Loucy (cell line): ENCODE measurements at regions not wholly inside any gene's neighbourhood (a gene's known extent, or its start where the extent isn't known, plus 50 kb on each side); places are given as distances from the start of the nearest gene placed in this dataset.

Experiments
- H2AFZ ChIP-seq: fragments of 200-600 bp; sonication (generic); 2 replicates; pipeline ENCODE4 v1.6.0; 2016; ENCODE audit warnings: antibody characterized with exemption, mild to moderate bottlenecking, low read length, moderate library complexity
- H3F3A ChIP-seq: fragments of 200-600 bp; 2 replicates; pipeline ENCODE4 v1.6.0; 2016; ENCODE audit warnings: antibody characterized with exemption, low read depth, mild to moderate bottlenecking
- H3K27me3 ChIP-seq: fragments of 200-600 bp; sonication (generic); 2 replicates; pipeline ENCODE4 v1.6.1; 2014; ENCODE audit warnings: low read length, mild to moderate bottlenecking; ENCODE audit not compliant: insufficient read depth, poor library complexity, severe bottlenecking
- H3K36me3 ChIP-seq: fragments of 200-600 bp; sonication (generic); 2 replicates; pipeline ENCODE4 v1.6.1; 2016; ENCODE audit warnings: low read length; ENCODE audit not compliant: insufficient read depth
- H3K4me1 ChIP-seq: fragments of 200-600 bp; sonication (generic); 2 replicates; pipeline ENCODE4 v1.5.1; 2014; ENCODE audit warnings: low read length, mild to moderate bottlenecking; ENCODE audit not compliant: insufficient read depth, poor library complexity, severe bottlenecking
- H3K4me2 ChIP-seq: fragments of 200-600 bp; sonication (generic); 2 replicates; pipeline ENCODE4 v1.6.0; 2014; ENCODE audit warnings: antibody characterized with exemption, low read length, low read depth, mild to moderate bottlenecking; ENCODE audit not compliant: poor library complexity, severe bottlenecking
- H3K4me3 ChIP-seq: fragments of 200-600 bp; sonication (generic); 2 replicates; pipeline ENCODE4 v1.5.1; 2014; ENCODE audit warnings: low read length, mild to moderate bottlenecking, mixed read lengths; ENCODE audit not compliant: poor library complexity, severe bottlenecking
- H3K79me2 ChIP-seq: fragments of 200-600 bp; sonication (generic); 2 replicates; pipeline ENCODE4 v1.6.1; 2014; ENCODE audit warnings: low read length; ENCODE audit not compliant: insufficient read depth
- H3K9ac ChIP-seq: fragments of 200-600 bp; sonication (generic); 2 replicates; pipeline ENCODE4 v1.6.0; 2014; ENCODE audit warnings: mild to moderate bottlenecking, low read depth, low read length, moderate library complexity; ENCODE audit not compliant: poor library complexity, severe bottlenecking
- H3K9me2 ChIP-seq: fragments of 200-600 bp; sonication (generic); replicated peaks from 2 replicates; pipeline ENCODE4 v1.6.1; 2016; ENCODE audit warnings: low read depth, low read length, mixed read lengths
- H3K9me3 ChIP-seq: fragments of 200-600 bp; sonication (generic); 2 replicates; pipeline ENCODE4 v1.6.1; 2014; ENCODE audit warnings: mild to moderate bottlenecking, antibody characterized with exemption, low read length, low read depth; ENCODE audit not compliant: insufficient read depth
- H4K20me1 ChIP-seq: fragments of 200-600 bp; sonication (generic); 2 replicates; pipeline ENCODE4 v1.6.0; 2014; ENCODE audit warnings: antibody characterized with exemption, low read length, mild to moderate bottlenecking; ENCODE audit not compliant: insufficient read depth, poor library complexity, severe bottlenecking
- CTCF ChIP-seq: fragments of 200-600 bp; sonication (generic); conservative IDR thresholded peaks from 2 replicates; pipeline ENCODE4 v1.5.1; 2014; ENCODE audit warnings: mild to moderate bottlenecking, antibody characterized with exemption, low read length
- EZH2phosphoT487 ChIP-seq: fragments of 200-600 bp; IDR thresholded peaks from 2 replicates; pipeline ENCODE4 v1.6.1; 2018; ENCODE audit warnings: antibody characterized with exemption, mild to moderate bottlenecking, moderate library complexity, borderline replicate concordance

DNA sequence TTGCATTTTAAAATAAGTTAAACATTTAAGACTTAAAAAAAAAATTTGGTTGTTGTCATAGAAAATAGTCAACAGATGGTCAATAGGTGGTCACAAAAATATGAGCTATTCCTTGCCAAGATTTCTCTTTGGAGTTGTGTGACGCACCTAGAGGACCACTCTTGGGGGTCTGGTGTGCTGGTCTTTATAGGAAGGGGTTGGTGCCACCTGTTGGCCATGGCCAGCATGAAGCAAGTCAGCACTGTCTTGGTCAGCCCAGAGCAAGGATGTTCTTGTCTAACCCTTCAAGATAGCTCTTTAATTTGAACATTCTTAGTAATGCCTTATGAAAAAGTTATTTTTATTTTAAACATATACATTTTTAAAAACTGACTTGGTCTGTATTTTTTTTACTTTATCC, 267.9 kb upstream of the CNTNAP2 start:
- Histone ChIP-seq H3K9me3 (no peaks in the 10 kb centered on the region), H3F3A (no peaks in the 10 kb centered on the region), H4K20me1 (no peaks in the 10 kb centered on the region), H3K79me2 (no peaks in the 10 kb centered on the region), H3K4me3 (no peak overlapping the region), H3K36me3 (no peaks in the 10 kb centered on the region), H3K9me2 (no peaks in the 10 kb centered on the region), H3K4me1 (no peaks in the 10 kb centered on the region), H2AFZ (no peak overlapping the region), H3K4me2 (no peak overlapping the region), H3K9ac (no peak overlapping the region), H3K27me3 (no peaks in the 10 kb centered on the region)
- TF ChIP-seq CTCF (peak; percentile 51), EZH2phosphoT487 (no peak)

DNA sequence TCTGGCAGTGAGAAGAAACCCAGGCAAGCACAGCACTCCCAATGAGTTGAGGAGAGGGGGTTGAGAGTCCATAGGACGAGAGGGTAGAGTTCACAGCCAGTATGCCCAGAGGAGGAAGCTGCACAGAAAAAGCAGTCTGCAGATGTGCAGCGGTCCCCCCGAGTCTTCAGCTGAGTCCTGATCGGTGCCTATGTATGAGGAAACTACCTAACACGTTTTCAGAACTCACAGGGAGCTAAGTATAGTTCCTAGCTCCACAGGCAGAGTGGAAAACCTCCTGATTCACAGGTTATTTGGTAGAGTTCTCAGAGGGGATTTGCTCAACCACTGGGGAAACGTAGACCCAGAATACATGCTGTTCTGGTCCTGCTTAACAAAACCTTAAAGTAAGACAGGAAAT, 271.3 kb upstream of the CNTNAP2 start:
- H3K9ac ChIP-seq: no peak overlapping the region
- H3K36me3 ChIP-seq: no peaks in the 10 kb centered on the region
- H3K27me3 ChIP-seq: no peaks in the 10 kb centered on the region
- no peaks in the 10 kb centered on the region for H3F3A ChIP-seq
- TF ChIP-seq CTCF (no peak), EZH2phosphoT487 (no peak)
- no peaks in the 10 kb centered on the region for H3K9me3 ChIP-seq
- no peak overlapping the region for H2AFZ ChIP-seq
- no peaks in the 10 kb centered on the region for H3K79me2 ChIP-seq
- H3K4me1 ChIP-seq: no peaks in the 10 kb centered on the region
- H3K9me2 ChIP-seq: no peaks in the 10 kb centered on the region
- H4K20me1 ChIP-seq: no peaks in the 10 kb centered on the region
- no peak overlapping the region for H3K4me3 ChIP-seq
- H3K4me2 ChIP-seq: no peak overlapping the region

DNA sequence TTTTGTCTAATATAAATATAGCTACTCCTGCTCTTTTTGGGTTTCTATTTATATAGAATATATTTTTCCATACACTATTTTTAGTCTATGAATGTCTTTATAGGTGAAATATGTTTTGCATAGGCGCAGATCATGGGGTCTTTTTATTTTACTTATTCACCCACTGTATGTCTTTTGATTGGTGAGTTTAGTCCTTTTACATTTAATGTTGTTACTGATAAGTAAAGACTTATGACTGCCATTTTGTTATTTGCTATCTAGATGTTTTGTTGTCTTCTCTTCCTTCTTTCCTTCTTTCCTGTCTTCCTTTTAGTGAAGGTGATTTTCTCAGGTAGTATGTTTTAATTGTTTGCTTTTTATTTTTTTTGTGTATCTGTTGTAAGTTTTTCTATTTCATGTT, 276.8 kb upstream of the CNTNAP2 start:
- Histone ChIP-seq H3K27me3 (no peaks in the 10 kb centered on the region), H3K4me1 (no peaks in the 10 kb centered on the region), H3K9ac (no peak overlapping the region), H3K36me3 (no peaks in the 10 kb centered on the region), H3K4me2 (no peak overlapping the region), H4K20me1 (no peaks in the 10 kb centered on the region), H3K9me2 (no peaks in the 10 kb centered on the region), H2AFZ (no peak overlapping the region), H3K79me2 (no peaks in the 10 kb centered on the region), H3K4me3 (no peak overlapping the region), H3K9me3 (no peaks in the 10 kb centered on the region), H3F3A (no peaks in the 10 kb centered on the region)
- TF ChIP-seq EZH2phosphoT487 (no peak), CTCF (no peak)
